ENCODE measurements at regions not wholly inside any gene's neighbourhood (a gene's known extent, or its start where the extent isn't known, plus 50 kb on each side); places are given as distances from the start of the nearest gene placed in this dataset.

GRCh38 chr5:20158006-20158405 lies 170.0 kb upstream of the CDH18 start:
- H3K27me3 ChIP-seq (ENCODE audit: insufficient read depth, low read depth, severe bottlenecking) = no peaks in the 10 kb centered on the region
- no peak for DNase-seq
- H3K4me3 ChIP-seq (ENCODE audit: low read depth, low read length) = no peak overlapping the region
- no peak for TF ChIP-seq CTCF (IDR thresholded peaks at IDR 0.05; ENCODE audit: low read depth, low read length)
- peaks cover 5% of the 10 kb centered on the region for H3K9me3 ChIP-seq (ENCODE audit: severe bottlenecking)
- H3K36me3 ChIP-seq = no peaks in the 10 kb centered on the region
- H3K27ac ChIP-seq = no peak overlapping the region

GRCh38 chr5:20157089-20157488 lies 169.1 kb upstream of the CDH18 start:
- no peaks in the 10 kb centered on the region for H3K36me3 ChIP-seq
- no peak for DNase-seq
- peaks cover 5% of the 10 kb centered on the region for H3K9me3 ChIP-seq (ENCODE audit: severe bottlenecking)
- H3K4me3 ChIP-seq (ENCODE audit: low read depth, low read length) = no peak overlapping the region
- no peak overlapping the region for H3K27ac ChIP-seq
- H3K27me3 ChIP-seq (ENCODE audit: insufficient read depth, low read depth, severe bottlenecking) = no peaks in the 10 kb centered on the region
- TF ChIP-seq CTCF (IDR thresholded peaks at IDR 0.05; ENCODE audit: low read depth, low read length) = no peak

GRCh38 chr5:20145240-20145639 lies 157.2 kb upstream of the CDH18 start:
- TF ChIP-seq CTCF (IDR thresholded peaks at IDR 0.05; ENCODE audit: low read depth, low read length) = no peak
- no peaks in the 10 kb centered on the region for H3K27me3 ChIP-seq (ENCODE audit: insufficient read depth, low read depth, severe bottlenecking)
- H3K9me3 ChIP-seq (ENCODE audit: severe bottlenecking) = no peaks in the 10 kb centered on the region
- no peak overlapping the region for H3K4me3 ChIP-seq (ENCODE audit: low read depth, low read length)
- no peak overlapping the region for H3K27ac ChIP-seq
- DNase-seq = no peak
- no peaks in the 10 kb centered on the region for H3K36me3 ChIP-seq

- H3K27ac ChIP-seq = no peak overlapping the region
- no peaks in the 10 kb centered on the region for H3K36me3 ChIP-seq
- H3K27me3 ChIP-seq (ENCODE audit: insufficient read depth, low read depth, severe bottlenecking) = no peaks in the 10 kb centered on the region
- no peak overlapping the region for H3K4me3 ChIP-seq (ENCODE audit: low read depth, low read length)
- TF ChIP-seq CTCF (IDR thresholded peaks at IDR 0.05; ENCODE audit: low read depth, low read length) = no peak
- H3K9me3 ChIP-seq (ENCODE audit: severe bottlenecking) = no peaks in the 10 kb centered on the region
- DNase-seq = no peak
These were observed 141.5 kb upstream of the CDH18 start for GRCh38 chr5:20129501-20129900.

- Histone ChIP-seq H3K9me3 (ENCODE audit: severe bottlenecking) (no peaks in the 10 kb centered on the region), H3K27me3 (ENCODE audit: insufficient read depth, low read depth, severe bottlenecking) (no peaks in the 10 kb centered on the region), H3K27ac (no peak overlapping the region), H3K4me3 (ENCODE audit: low read depth, low read length) (no peak overlapping the region), H3K36me3 (no peaks in the 10 kb centered on the region)
- TF ChIP-seq CTCF (IDR thresholded peaks at IDR 0.05; ENCODE audit: low read depth, low read length) = no peak
- DNase-seq = no peak
These were observed 140.3 kb upstream of the CDH18 start for GRCh38 chr5:20128343-20128742.

- Histone ChIP-seq H3K27ac (no peak overlapping the region), H3K4me3 (ENCODE audit: low read depth, low read length) (no peak overlapping the region), H3K36me3 (no peaks in the 10 kb centered on the region), H3K9me3 (ENCODE audit: severe bottlenecking) (no peaks in the 10 kb centered on the region), H3K27me3 (ENCODE audit: insufficient read depth, low read depth, severe bottlenecking) (no peaks in the 10 kb centered on the region)
- no peak for DNase-seq
- no peak for TF ChIP-seq CTCF (IDR thresholded peaks at IDR 0.05; ENCODE audit: low read depth, low read length)
These were observed 126.5 kb upstream of the CDH18 start for GRCh38 chr5:20114526-20114925.

Measured in WERI-Rb-1 (cell line).